GM21381 (cell line): ENCODE measurements at regions not wholly inside any gene's neighbourhood (a gene's known extent, or its start where the extent isn't known, plus 50 kb on each side); places are given as distances from the start of the nearest gene placed in this dataset.
A peak's percentile ranks its signal among the peaks of the same experiment; 100 is the strongest.
"Not testable (repeated sequence)": the region's sequence is repeated elsewhere in the genome, so short reads cannot be mapped to it uniquely, and the experiment has no call there.

Source experiments
- ATAC-seq: cut with Tn5 transposase; IDR thresholded peaks from one replicate; pipeline ENCODE4 v1.9.1; 2021; ENCODE audit warnings: mild to moderate bottlenecking, moderate library complexity; ENCODE audit not compliant: unreplicated experiment

DNA sequence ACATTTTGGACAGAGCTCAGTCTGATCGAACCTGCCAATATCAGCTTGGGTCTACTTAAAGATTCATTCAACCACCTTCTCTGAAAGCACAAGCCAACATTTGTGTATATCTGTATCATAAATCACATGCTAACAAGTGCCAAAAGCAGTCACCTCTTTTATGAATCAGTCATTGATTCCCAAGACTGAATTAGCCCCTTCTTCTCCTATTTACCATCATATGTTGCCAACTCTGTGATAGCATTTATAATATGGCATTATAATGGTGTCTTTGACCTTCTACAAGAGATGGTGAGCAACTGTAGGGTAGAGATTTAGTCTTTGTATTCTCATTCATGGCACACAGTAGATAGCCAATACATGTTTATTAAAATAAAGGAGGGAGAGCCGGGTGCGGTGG lies 61.4 kb downstream of the DDX53 start:
- no peak for ATAC-seq

DNA sequence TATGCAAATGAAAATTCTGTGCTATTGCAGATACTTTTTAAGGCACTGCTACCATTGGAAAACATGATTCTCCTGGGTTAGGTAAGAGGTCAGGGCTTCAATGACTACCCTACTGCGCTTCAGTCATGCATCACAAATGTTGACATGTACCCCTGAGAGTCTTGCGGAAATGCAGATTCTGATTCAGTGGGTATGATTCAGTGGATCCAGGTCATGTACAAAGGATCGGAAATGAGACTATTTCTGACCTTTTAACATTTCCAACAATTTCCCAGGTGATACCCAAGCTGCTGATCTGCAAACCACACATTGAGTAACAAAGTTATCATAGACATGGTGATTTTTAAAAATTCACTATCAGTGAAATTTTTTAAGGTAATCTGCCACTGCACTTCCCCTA lies 62.6 kb downstream of the DDX53 start:
- no peak for ATAC-seq

DNA sequence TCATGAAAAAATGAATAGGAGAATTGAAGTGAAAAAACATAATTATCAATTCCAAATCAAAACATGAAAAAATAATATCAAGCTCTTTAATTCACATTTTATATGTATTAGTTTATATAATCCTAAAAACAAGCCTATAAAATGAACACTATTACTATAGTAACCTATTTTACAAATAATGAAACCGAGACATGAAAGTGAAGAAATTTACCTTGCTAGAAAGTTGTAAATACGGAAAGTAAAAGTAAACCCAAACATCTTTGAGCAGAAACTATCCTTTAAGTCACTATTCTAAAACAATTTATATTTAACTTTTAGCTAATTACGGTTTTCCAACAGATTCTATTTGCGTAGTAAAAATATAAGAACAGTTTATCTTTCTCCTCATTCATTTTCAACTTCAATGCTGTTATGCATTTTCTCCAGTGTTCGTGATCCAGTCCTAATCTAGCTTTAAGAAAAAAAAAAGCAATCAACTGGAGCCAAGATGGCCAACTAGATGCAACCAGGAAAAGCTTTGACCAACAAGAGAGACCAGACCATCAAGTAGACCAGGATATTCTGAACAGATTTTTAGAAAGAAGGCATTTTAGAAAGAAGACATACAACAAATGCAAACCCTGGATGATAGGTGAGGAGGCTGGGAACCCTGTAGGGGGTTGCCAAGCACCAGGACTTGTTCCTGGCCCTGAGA lies 67.0 kb downstream of the DDX53 start:
- ATAC-seq, result no peak

DNA sequence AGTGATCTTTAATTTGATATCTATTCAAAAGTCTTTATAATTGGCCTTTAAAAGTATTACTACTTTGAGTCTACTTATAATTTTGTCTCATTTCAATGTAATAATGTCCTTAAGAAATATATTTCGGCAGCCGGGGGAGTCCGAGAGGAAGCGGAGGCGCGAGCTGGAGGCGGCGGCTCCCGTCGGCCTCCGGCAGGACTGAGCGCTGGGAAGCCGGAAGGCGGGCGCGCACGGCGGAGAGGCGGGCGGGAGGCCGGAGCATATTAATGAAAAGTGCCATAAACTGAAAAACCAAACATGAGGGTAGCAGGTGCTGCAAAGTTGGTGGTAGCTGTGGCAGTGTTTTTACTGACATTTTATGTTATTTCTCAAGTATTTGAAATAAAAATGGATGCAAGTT lies 75.7 kb downstream of the DDX53 start:
- ATAC-seq, result not testable (repeated sequence)

DNA sequence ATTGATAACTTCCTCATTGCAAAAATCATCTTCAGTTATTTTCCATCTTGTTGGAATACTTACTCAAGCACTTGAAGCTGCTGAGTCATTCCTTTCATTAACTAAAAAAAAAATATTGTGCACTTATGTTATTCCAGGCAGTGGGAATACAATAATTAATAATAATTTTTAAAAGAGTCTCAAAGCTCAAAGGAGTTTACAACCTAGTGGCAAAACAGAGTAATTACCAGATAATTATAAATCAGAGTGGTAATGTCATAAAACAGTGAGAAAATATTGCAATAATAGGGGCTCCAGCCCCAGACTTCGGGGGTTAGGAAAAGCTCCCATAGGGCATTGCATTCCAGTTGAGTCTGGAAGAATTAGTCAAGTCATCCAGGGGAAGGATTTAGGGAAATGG lies 79.6 kb downstream of the DDX53 start:
- ATAC-seq, result no peak

DNA sequence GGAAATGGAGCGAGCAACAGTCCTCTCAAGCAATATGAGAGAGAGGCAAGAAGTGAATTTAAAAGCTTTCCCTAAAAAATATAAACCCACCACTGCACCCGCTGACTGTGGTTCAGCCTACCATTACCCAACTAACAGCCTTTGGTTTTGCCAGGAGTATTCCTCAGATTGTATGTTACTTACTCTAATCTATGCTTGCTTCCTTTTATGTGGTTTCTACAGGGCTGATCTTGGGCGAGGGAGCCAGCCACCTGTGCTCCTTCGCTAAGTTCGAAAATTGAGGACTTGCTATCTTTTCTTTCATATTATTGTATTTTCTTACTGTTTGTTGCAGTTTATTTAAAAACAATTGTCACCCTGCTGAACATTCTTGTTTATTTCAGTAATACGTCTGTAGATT lies 101.1 kb downstream of the DDX53 start:
- no peak for ATAC-seq

DNA sequence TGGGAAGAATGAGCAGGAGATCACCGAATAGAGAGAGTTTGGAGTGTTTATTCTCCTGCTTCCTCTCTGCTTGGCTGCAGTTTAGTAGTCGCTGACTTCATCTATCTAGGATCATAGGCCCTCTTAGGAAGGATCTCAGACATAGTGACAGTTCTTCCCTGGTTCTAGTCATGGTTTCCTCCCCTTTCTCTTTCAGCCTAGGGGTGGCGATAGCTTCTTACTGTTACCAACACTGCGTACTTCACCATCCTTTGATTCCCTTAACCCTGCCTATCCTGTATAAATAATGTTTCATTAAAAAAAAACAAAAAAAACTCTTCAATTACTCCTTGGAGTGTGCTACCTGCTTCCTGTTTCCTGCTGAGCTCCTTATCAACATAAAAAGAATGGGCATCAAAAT lies 103.8 kb downstream of the DDX53 start:
- ATAC-seq, result no peak

DNA sequence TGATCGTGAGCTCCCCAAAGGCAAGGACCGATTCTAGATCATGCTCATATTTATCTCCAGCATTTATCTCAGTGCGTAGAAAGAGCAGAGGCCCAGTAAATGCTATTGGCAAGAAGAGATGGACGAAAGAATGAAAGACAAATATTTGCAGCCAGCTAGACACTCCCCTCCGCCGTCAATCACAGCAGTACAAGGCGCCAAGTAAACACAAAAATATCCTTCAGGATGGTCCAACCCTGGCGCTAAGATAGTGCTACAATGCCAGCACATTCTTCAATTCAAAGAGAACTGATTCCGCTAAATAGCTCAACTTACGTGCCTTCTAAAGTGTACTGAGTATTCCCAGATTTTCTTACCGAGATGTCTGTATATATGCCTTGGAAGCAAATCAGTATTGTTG lies 114.5 kb downstream of the DDX53 start:
- no peak for ATAC-seq

DNA sequence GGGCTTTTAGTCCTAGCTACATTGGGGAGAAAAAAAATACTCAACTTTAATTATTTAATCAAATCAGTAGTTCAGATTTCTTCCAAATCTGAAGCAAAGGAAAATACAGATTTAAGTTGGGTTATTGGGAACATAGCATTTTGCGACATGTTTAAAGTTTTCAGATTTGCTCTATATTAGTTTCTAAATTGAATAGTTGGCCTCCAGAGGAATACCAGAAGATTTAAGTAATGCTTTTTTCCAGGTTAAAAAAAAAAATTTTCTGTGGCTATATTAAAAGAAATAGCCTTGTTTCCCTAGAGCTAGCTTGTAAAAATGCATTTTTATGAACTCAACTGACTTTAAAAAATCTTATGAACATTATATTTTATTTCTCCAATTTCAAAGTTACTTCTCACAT lies 115.9 kb downstream of the DDX53 start:
- ATAC-seq, result no peak

DNA sequence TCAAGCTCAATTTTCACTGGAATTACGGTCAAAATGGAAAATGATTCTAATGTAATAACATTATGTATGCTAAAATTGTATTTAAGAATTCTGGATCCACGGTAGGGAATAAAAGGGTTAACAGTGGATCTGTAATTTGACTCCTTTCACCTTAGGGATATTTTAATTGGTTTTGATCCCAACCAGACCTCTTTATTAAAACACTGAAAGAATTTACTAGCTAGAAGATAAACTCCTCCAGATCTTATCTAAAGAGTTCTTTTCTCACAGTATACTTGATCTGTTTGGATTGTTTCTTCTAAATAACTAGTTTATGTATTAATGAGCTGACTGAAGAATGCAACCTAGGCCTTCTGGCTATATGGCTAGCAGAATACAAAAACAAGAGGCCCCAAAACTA lies 118.4 kb downstream of the DDX53 start:
- ATAC-seq, result no peak

DNA sequence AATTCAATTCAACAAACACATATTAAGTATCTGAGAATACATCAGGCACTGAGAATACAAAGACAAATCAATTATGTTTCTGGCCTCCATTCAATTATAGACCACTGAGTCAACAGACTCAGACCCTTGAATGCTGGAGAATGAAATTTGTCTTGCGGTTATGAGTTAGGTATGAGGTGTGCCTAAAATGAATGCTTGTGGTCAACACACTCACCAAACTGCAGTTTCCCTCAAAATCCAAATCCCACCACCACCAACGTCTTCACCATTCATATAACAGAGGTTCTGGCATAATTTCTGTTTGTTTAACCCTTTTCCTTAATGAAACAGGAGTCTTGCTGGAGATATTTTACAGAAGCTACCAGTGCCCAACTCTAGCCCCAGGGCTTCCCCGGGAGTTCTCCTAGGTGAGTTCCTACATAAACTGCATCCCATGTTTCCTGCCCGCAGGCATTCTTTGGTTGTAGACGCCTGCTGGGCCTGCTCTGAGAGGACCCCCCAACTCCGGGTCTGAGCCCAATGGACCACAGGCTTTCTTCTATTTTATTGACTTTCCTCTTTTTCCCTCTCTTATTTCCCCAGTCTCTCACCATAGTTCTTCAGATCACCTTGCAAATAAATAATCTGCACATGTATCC lies 119.2 kb downstream of the DDX53 start:
- no peak for ATAC-seq

DNA sequence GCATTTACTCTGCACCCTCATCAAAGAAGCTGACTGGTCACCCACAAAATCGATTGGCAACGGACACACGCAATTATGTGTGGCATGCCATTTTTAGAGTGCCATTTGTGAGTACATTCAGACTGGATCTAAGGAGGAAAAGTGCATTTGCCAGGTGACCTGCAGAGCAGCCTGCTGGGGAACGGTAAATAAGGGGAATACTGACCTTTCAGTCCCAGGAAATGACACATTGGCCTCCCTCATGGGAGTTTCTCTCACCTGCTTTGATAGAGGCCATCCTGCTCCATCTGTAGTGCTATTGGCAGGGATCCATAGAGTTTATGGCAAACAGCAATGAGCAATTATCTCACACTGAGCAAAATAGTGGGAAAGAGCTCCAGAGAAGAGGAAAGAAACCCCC lies 127.8 kb downstream of the DDX53 start:
- no peak for ATAC-seq

DNA sequence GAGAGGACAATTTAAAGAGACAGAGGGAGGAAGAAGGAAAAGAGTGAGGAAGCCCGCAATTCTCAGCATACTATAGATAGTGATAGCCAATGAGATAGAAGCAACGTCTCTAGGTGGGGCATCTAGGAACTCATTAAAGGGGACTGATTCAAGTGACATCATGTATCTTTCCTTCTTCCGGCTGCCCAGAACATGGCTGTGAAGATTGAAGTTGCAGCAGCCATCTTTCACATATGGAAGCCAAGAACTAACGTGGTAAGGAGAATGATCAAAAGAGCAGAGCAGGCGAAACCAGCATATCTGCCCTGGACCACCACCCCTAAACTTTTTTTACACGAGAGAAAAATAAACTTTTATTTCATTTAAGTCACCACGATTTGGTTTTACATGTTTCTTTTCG lies 133.8 kb downstream of the DDX53 start:
- ATAC-seq, result no peak

DNA sequence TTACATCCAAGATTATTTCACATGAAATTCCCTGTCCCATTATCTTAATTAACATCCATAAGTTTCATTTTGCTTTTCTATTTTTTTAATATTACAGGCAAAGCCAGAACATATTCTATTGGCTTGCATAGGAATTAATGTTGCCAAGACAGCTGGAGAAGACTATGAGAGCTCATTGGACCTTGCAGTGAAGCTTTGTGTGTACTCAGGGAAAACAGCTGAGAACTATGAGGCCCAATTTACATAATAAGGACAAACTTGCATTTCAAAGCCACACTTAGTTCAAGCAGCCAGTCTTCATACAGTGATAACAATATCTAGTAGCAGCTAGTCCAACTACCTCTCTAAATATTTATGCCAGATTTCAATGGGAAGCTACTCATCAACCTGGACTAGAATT lies 134.4 kb downstream of the DDX53 start:
- ATAC-seq, result no peak

DNA sequence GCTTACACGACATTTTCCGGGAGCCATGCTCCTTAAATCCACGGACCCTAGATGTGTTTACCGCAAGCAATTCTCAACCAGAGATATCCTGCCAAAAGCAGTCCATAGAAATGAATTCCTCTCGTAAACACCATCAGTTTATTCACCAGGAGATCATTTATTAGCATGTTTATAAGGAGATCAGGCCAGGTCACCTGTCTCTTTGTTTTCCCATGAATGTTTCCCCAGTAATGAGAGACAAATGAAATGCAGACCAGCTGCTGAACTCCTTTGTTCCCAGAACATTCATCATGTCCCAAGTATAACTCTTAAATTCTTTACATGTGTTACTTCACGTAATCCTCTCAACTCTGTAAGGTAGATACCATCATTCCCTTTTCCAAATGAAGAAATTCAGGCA lies 137.1 kb downstream of the DDX53 start:
- no peak for ATAC-seq

DNA sequence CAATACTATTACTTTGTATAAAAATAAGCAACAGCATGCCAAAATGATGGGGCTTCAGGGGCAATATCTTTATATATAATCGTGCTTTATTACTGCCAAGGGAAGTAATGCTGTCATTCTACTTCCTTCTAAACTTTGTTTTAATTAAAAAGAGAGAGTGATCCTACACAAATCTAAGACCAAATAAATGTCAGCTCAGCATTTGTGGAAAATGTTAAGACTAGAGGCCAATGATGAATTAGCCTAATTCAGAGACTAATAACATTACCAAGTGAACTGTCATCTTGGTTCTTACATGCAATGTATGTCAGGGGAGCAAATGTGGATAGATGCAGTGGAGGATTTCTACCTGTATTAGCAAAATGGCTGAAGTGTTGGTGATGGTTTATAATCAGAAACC lies 166.4 kb upstream of the PTCHD1 start:
- no peak for ATAC-seq

DNA sequence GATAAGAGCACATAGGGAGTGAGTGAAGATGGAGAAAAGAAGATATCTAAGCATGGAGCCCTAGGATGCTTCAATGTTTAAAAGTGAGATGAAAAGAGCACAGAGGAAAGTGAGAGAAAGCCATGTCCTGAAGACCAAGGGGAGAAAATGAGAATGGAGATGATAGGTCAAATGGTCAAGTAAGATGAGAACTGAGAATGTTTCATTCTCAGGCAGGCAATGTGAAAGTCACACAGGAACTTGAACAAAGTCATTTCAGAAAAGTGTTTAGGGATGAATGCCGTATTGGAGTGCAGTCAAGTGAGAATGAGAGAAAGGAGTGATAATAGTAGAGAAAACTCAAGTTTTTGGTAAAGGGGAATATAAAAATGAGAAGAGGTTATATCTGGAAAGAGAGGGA lies 148.7 kb upstream of the PTCHD1 start:
- ATAC-seq, result peak; percentile 60

DNA sequence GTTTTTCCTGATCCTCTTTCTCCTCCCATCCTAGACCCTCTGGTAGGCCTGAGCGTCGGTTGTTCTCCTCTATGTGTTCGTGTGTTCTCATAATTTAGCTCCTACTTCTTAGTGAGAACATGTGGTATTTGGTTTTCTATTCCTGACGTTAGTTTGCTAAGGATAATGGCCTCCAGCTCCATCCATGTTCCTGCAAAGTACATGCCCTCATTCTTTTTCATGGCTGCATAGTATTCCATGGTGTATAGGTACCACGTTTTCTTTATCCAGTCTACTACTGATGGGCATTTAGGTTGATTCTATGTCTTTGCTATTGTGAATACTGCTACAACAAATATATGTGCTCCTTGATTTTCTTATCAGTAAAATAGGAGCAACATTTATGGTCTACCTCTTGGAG lies 146.8 kb upstream of the PTCHD1 start:
- ATAC-seq, result no peak

DNA sequence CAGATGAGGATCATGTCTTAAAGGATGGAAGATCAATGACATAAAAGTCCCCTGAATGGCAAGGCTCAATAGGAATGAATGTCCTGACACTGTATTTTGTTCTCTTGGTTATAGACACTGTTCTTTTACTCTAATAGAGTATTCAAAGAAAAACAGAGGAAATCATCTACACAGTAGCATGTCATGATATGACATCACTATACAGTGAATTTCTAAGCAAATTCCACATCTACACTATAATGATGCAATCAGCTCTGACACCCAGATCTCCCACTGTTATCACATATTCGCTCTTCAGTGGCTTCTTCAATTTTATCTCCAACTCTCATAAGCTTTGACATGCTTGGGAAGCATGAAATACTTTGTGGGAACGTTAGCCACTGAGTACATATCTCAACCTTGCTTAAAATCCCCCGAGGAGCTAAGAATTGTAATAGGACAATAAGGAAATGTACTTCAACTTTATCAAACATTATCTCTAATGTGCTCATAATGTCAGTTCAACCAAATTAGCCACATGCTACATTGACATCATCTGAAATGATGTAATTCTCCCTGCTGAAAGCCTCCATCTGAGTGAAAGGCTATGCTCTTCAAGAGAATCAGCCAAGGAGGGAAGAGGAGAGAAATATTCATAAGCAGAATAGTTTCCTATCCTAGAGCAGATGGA lies 139.6 kb upstream of the PTCHD1 start:
- ATAC-seq, result no peak

DNA sequence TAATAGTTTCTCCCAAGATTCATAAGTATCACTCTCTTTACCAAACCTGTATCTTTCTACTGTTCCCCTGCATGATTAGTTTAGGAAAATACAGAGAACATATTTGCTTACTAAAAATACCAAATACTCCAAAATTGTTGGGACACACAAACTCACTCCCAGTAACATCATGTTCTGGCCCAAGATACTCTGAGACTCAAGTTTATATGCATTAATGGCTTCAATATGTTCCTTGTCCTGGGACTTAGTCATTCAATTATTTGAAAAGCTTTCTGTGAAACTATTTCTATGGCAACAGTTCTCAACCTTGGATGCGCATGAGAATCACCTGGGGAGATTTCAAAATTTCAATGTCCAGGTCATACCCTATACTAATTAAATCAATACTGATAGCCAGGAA lies 138.9 kb upstream of the PTCHD1 start:
- no peak for ATAC-seq

DNA sequence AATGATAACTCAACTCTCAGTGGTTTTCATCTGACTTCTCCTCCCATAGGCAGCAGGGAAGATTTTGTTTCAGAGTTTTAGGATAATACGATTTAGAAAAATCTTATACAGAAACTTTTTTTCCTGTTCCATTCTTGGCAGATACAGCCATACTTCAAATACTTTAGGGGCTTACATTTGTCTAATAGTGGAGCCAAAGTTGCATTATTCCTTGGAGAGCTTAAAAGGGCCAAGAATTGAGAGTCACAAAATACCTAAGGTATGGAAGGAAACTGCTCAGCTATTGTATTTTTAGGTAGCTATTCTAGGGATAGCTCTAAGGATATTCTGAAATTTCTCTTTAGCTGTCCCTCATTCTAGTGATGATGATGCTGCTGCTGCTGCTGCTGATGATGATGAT lies 132.9 kb upstream of the PTCHD1 start:
- ATAC-seq, result no peak

DNA sequence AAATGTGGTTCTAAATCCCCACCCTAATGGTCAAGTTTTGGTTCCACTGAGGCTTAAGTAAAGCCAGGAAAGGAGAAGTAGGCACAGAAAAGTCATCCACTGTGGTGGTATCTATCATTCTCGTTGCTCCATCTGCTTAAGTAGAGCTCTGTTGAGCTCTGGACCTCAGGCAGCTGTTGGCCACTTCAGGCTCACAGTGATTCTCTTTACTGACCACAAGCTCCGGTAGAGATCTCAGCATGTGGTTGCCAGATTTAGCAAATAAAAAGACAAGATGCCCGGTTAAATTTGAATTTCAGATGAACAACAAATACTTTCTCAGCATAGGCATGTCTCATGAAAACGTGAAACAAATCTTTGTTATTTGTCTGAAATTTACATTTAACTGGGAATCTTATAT lies 132.3 kb upstream of the PTCHD1 start:
- no peak for ATAC-seq

DNA sequence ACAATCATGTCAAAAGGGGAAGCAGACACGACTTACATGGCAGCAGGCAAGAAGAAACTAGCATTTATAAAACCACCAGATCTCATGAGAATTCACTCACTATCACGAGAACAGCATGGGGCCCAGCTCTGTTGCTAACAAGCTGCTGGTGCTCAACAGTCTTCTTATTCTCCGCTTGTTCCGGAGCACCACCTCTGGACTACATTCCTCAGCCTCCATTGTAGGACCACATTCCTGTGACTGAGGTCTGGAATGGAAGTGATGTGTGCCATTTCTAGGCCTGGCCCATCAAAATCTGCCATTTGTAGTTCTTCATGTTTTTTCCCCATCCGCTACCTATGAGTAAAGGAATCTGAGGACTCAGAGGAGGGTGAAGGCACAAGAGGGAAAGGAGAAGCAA lies 111.5 kb upstream of the PTCHD1 start:
- no peak for ATAC-seq
